Panc1 (cell line): ENCODE measurements at regions not wholly inside any gene's neighbourhood (a gene's known extent, or its start where the extent isn't known, plus 50 kb on each side); places are given as distances from the start of the nearest gene placed in this dataset.

Source experiments
- ATAC-seq: fragments of 200-7000 bp; cut with Tn5 transposase; 2 replicates; pipeline ENCODE4 v1.9.1; 2020; ENCODE audit warnings: mild to moderate bottlenecking, moderate library complexity
- BruUV-seq: library from RNA; stranded (reverse); fragments of 400-500 nt; replicated peaks from 2 replicates; lab custom pipeline; 2021; lab: Mats Ljungman, UMichigan
- CTCF ChIA-PET: fragments of 300-600 bp; sonication (Branson Sonifier 250); formaldehyde crosslinking; loops from one replicate; lab custom pipeline; 2022; ENCODE audit warnings: antibody characterized with exemption; lab: Charles Lee
- POLR2A ChIA-PET: fragments of 300-600 bp; sonication (Branson Sonifier 250); formaldehyde crosslinking; loops from one replicate; lab custom pipeline; 2022; ENCODE audit warnings: antibody characterized with exemption; lab: Charles Lee
- DNase-seq: peaks from one replicate; pipeline ENCODE4 v3.0.0-alpha.2; 2010; ENCODE audit warnings: low read depth, low spot score
- H3K27ac ChIP-seq: 2 replicates; pipeline ENCODE4 v1.5.1; 2011; ENCODE audit warnings: mild to moderate bottlenecking, low read length, inconsistent platforms
- H3K27me3 ChIP-seq: fragments of 200-500 bp; sonication (Bioruptor generic); 2 replicates; pipeline ENCODE4 v1.6.0; 2014; ENCODE audit warnings: low read length, inconsistent platforms; ENCODE audit not compliant: control insufficient read depth, insufficient read depth
- H3K36me3 ChIP-seq: fragments of 200-500 bp; sonication (Bioruptor generic); 2 replicates; pipeline ENCODE4 v1.5.1; 2014; ENCODE audit warnings: inconsistent platforms, mild to moderate bottlenecking, low read length, moderate library complexity; ENCODE audit not compliant: control insufficient read depth, insufficient read depth
- H3K4me1 ChIP-seq: 2 replicates; pipeline ENCODE4 v1.5.1; 2011; ENCODE audit warnings: inconsistent platforms, mild to moderate bottlenecking, low read length, moderate library complexity; ENCODE audit not compliant: control insufficient read depth, insufficient read depth
- H3K4me3 ChIP-seq, 2 experiments: 2 replicates each; pipeline ENCODE4 v1.5.1; 2011 to 2012; ENCODE audit warnings: low read depth in 2 of 2, low read length in 2 of 2, mild to moderate bottlenecking in 2 of 2, inconsistent platforms in 1 of 2, moderate library complexity in 1 of 2
- H3K9me3 ChIP-seq: fragments of 200-500 bp; sonication (Bioruptor generic); 2 replicates; pipeline ENCODE4 v1.5.1; 2014; ENCODE audit warnings: low read depth, mild to moderate bottlenecking, inconsistent platforms, low read length, moderate library complexity; ENCODE audit not compliant: control insufficient read depth, insufficient read depth
- CTCF ChIP-seq: fragments of 450-650 bp; IDR thresholded peaks from 2 replicates; pipeline ENCODE4 v1.5.1; 2017; ENCODE audit warnings: mild to moderate bottlenecking
- POLR2AphosphoS5 ChIP-seq: IDR thresholded peaks from 2 replicates; pipeline ENCODE4 v1.6.1; 2012; ENCODE audit warnings: mild to moderate bottlenecking, low read depth, low read length, moderate library complexity
- SIN3A ChIP-seq: IDR thresholded peaks from 2 replicates; pipeline ENCODE4 v1.6.1; 2012; ENCODE audit warnings: low read depth, mild to moderate bottlenecking, low read length, moderate library complexity, borderline replicate concordance; ENCODE audit not compliant: insufficient read depth
- TCF7L2 ChIP-seq: IDR thresholded peaks from 2 replicates; pipeline ENCODE4 v1.6.1; 2011; ENCODE audit warnings: mild to moderate bottlenecking, low read depth, low read length, inconsistent platforms
- in situ Hi-C: cut with HindIII; loops from 2 replicates; pipeline ENCODE4 v1.10.0; 2016; ENCODE audit warnings: low sequenced_read_pairs, low pct_unique_long_range_greater_than_20kb
- intact Hi-C: fragments of 100-400 bp; cut with micrococcal nuclease; formaldehyde crosslinking; loops from one replicate; pipeline ENCODE4 v1.10.0; 2022; ENCODE audit not compliant: unreplicated experiment
- TF ChIP-seq, protein P1 (sequence below), 2 experiments: IDR thresholded peaks; 2 replicates each; pipeline ENCODE4 v1.6.1; 2011 to 2012; ENCODE audit warnings: low read depth in 2 of 2, control low read depth in 1 of 2, low read length in 1 of 2, mild to moderate bottlenecking in 1 of 2, moderate library complexity in 1 of 2; ENCODE audit not compliant: insufficient read depth in 1 of 2

GRCh38 chr18:75558790-75559189, 131.3 kb upstream of the SMIM21 start:
- intact Hi-C loops: no loop called here

DNA sequence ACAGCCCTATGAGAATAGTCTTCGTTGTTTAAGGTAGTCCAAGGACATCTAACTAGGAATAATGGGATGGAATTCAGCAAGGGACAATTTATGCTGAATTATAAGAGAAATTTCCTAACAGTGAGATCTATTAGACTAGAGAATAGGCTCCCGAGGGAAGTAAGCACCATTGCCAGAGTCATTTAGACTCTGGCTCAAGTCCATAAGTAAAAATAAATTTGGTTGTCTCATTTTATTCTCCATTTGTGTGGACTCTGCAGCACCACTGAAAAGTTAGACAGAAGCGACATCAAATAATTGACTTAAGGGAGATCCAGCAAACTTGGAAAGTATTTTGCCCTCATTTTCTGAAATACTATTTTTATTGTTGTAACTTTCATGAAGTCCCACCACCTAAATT, 129.3 kb upstream of the SMIM21 start:
- intact Hi-C loops: no loop called here
- no peaks in the 10 kb centered on the region for H3K9me3 ChIP-seq
- POLR2A ChIA-PET: no interaction called here
- in situ Hi-C loops: no loop called here
- no peak for ATAC-seq
- H3K4me1 ChIP-seq: no peaks in the 10 kb centered on the region
- H3K36me3 ChIP-seq: no peaks in the 10 kb centered on the region
- H3K27ac ChIP-seq: no peak overlapping the region
- no peak overlapping the region for H3K4me3 ChIP-seq
- BruUV-seq: no TSS peak
- H3K27me3 ChIP-seq: peaks cover 11% of the 10 kb centered on the region
- DNase-seq: no peak
- CTCF ChIA-PET: no interaction called here
- TF ChIP-seq CTCF (no peak), TCF7L2 (no peak), POLR2AphosphoS5 (no peak), SIN3A (no peak)
- TF ChIP-seq, protein P1, sequence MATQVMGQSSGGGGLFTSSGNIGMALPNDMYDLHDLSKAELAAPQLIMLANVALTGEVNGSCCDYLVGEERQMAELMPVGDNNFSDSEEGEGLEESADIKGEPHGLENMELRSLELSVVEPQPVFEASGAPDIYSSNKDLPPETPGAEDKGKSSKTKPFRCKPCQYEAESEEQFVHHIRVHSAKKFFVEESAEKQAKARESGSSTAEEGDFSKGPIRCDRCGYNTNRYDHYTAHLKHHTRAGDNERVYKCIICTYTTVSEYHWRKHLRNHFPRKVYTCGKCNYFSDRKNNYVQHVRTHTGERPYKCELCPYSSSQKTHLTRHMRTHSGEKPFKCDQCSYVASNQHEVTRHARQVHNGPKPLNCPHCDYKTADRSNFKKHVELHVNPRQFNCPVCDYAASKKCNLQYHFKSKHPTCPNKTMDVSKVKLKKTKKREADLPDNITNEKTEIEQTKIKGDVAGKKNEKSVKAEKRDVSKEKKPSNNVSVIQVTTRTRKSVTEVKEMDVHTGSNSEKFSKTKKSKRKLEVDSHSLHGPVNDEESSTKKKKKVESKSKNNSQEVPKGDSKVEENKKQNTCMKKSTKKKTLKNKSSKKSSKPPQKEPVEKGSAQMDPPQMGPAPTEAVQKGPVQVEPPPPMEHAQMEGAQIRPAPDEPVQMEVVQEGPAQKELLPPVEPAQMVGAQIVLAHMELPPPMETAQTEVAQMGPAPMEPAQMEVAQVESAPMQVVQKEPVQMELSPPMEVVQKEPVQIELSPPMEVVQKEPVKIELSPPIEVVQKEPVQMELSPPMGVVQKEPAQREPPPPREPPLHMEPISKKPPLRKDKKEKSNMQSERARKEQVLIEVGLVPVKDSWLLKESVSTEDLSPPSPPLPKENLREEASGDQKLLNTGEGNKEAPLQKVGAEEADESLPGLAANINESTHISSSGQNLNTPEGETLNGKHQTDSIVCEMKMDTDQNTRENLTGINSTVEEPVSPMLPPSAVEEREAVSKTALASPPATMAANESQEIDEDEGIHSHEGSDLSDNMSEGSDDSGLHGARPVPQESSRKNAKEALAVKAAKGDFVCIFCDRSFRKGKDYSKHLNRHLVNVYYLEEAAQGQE (IDR thresholded peaks at IDR 0.05; ENCODE audit: insufficient read depth in 1 of 2, low read depth in 2 of 2, low read length in 1 of 2): no peak

More at GRCh38 chr18:75558790-75559189, 131.3 kb upstream of the SMIM21 start:
- H3K27ac ChIP-seq: no peak overlapping the region
- in situ Hi-C loops: no loop called here
- no peak for DNase-seq
- H3K27me3 ChIP-seq: peaks cover 11% of the 10 kb centered on the region
- ATAC-seq: no peak
- TF ChIP-seq, protein P1 (IDR thresholded peaks at IDR 0.05; ENCODE audit: insufficient read depth in 1 of 2, low read depth in 2 of 2, low read length in 1 of 2): no peak
- TF ChIP-seq TCF7L2: no peak
- no peak for TF ChIP-seq SIN3A
- TF ChIP-seq CTCF: no peak
- TF ChIP-seq POLR2AphosphoS5: no peak
- no peaks in the 10 kb centered on the region for H3K36me3 ChIP-seq
- H3K4me1 ChIP-seq: no peaks in the 10 kb centered on the region
- BruUV-seq: no TSS peak
- ChIA-PET POLR2A (no interaction called here), CTCF (no interaction called here)
- H3K9me3 ChIP-seq: no peaks in the 10 kb centered on the region
- no peak overlapping the region for H3K4me3 ChIP-seq
